Esophagus squamous epithelium (tissue), 4 donors: ENCODE measurements at regions not wholly inside any gene's neighbourhood (a gene's known extent, or its start where the extent isn't known, plus 50 kb on each side); places are given as distances from the start of the nearest gene placed in this dataset.

Experiments used
- CTCF ChIP-seq, 6 experiments: fragments of 450-650 bp in 4 of 6; fragments of 200-600 bp in 2 of 6; sonication (generic) in 2 of 6; IDR thresholded peaks; one replicate each; pipeline ENCODE4 v1.5.1; 2016 to 2019; ENCODE audit warnings: antibody characterized with exemption in 6 of 6, mild to moderate bottlenecking in 4 of 6, moderate library complexity in 4 of 6
- POLR2A ChIP-seq, 4 donors: fragments of 450-650 bp; IDR thresholded peaks; one replicate each; pipeline ENCODE4 v1.6.1; 2017; ENCODE audit warnings: antibody characterized with exemption in 4 of 4, mild to moderate bottlenecking in 4 of 4, moderate library complexity in 3 of 4

GRCh38 chr7:50210706-50211115 is 93.8 kb upstream of the IKZF1 start:
- TF ChIP-seq CTCF (IDR thresholded peaks at IDR 0.05) (no peak), POLR2A (IDR thresholded peaks at IDR 0.05) (no peak)
